Trophoblast cell (in vitro differentiated cells and primary cell): ENCODE measurements at regions not wholly inside any gene's neighbourhood (a gene's known extent, or its start where the extent isn't known, plus 50 kb on each side); places are given as distances from the start of the nearest gene placed in this dataset.

Source experiments
- DNase-seq, 2 donors: peaks; one replicate each; pipeline ENCODE4 v3.0.0-alpha.2; 2016
- H2AFZ ChIP-seq: 2 replicates; pipeline ENCODE4 v1.6.1; 2013; ENCODE audit warnings: low read length, moderate library complexity, mild to moderate bottlenecking; ENCODE audit not compliant: insufficient read depth, poor library complexity
- H2AK5ac ChIP-seq: 2 replicates; pipeline ENCODE4 v1.6.1; 2013; ENCODE audit warnings: mild to moderate bottlenecking, low read length
- H2BK120ac ChIP-seq: 2 replicates; pipeline ENCODE4 v1.6.1; 2013; ENCODE audit warnings: low read length, mild to moderate bottlenecking, moderate library complexity; ENCODE audit not compliant: insufficient read depth, poor library complexity
- H2BK12ac ChIP-seq: 2 replicates; pipeline ENCODE4 v1.6.1; 2013; ENCODE audit warnings: mild to moderate bottlenecking, low read length, moderate library complexity
- H2BK5ac ChIP-seq: 2 replicates; pipeline ENCODE4 v1.6.1; 2013; ENCODE audit warnings: low read length, low read depth, moderate library complexity, mild to moderate bottlenecking; ENCODE audit not compliant: poor library complexity
- H3K14ac ChIP-seq: 2 replicates; pipeline ENCODE4 v1.6.1; 2013; ENCODE audit warnings: mild to moderate bottlenecking, low read length
- H3K18ac ChIP-seq: 2 replicates; pipeline ENCODE4 v1.6.1; 2013; ENCODE audit warnings: mild to moderate bottlenecking, low read length
- H3K23ac ChIP-seq: 2 replicates; pipeline ENCODE4 v1.6.1; 2013; ENCODE audit warnings: low read length
- H3K27ac ChIP-seq: 2 replicates; pipeline ENCODE4 v1.5.1; 2013; ENCODE audit warnings: low read depth, mild to moderate bottlenecking, inconsistent platforms, low read length, moderate library complexity
- H3K27me3 ChIP-seq: 2 replicates; pipeline ENCODE4 v1.6.1; 2013; ENCODE audit warnings: inconsistent platforms, mild to moderate bottlenecking, low read length, moderate library complexity; ENCODE audit not compliant: insufficient read depth
- H3K36me3 ChIP-seq, 2 experiments: 1 replicate in 1 of 2; 2 replicates in 1 of 2; pipeline ENCODE4 v1.6.1; 2013; ENCODE audit warnings: low read length in 2 of 2, mild to moderate bottlenecking in 2 of 2, moderate library complexity in 1 of 2; ENCODE audit not compliant: insufficient read depth in 2 of 2, control insufficient read depth in 1 of 2
- H3K4ac ChIP-seq: 2 replicates; pipeline ENCODE4 v1.6.1; 2013; ENCODE audit warnings: low read depth, mild to moderate bottlenecking, low read length, moderate library complexity
- H3K4me1 ChIP-seq, 2 experiments: 1 replicate in 1 of 2; 2 replicates in 1 of 2; pipeline ENCODE4 v1.6.1; 2013; ENCODE audit warnings: low read length in 2 of 2, mild to moderate bottlenecking in 2 of 2, moderate library complexity in 1 of 2; ENCODE audit not compliant: insufficient read depth in 2 of 2, control insufficient read depth in 1 of 2
- H3K4me2 ChIP-seq: 2 replicates; pipeline ENCODE4 v1.6.1; 2013; ENCODE audit warnings: inconsistent platforms, mild to moderate bottlenecking, low read length, moderate library complexity
- H3K4me3 ChIP-seq: 2 replicates; pipeline ENCODE4 v1.5.1; 2013; ENCODE audit warnings: mild to moderate bottlenecking, low read depth, low read length, inconsistent platforms
- H3K79me1 ChIP-seq: one replicate; pipeline ENCODE4 v1.6.1; 2013; ENCODE audit warnings: low read length
- H3K79me2 ChIP-seq: 2 replicates; pipeline ENCODE4 v1.6.1; 2013; ENCODE audit warnings: low read length, mild to moderate bottlenecking; ENCODE audit not compliant: control insufficient read depth, insufficient read depth, poor library complexity
- H3K9ac ChIP-seq: 2 replicates; pipeline ENCODE4 v1.6.1; 2013; ENCODE audit warnings: mild to moderate bottlenecking, low read length
- H3K9me3 ChIP-seq: 2 replicates; pipeline ENCODE4 v1.6.1; 2013; ENCODE audit warnings: low read depth, mild to moderate bottlenecking, control low read depth, inconsistent platforms, low read length; ENCODE audit not compliant: insufficient read depth
- H4K12ac ChIP-seq: 2 replicates; pipeline ENCODE4 v1.6.1; 2013; ENCODE audit warnings: low read depth, mild to moderate bottlenecking, low read length, moderate library complexity
- H4K8ac ChIP-seq: 2 replicates; pipeline ENCODE4 v1.6.1; 2013; ENCODE audit warnings: low read depth, mild to moderate bottlenecking, low read length, moderate library complexity
- H4K91ac ChIP-seq: one replicate; pipeline ENCODE4 v1.6.1; 2013; ENCODE audit warnings: low read depth, mild to moderate bottlenecking, low read length, moderate library complexity
- WGBS: extraction: QIAGEN DNeasy Blood & Tissue Kit; methylation state at CpG from one replicate; pipeline ENCODE4 v1.1.7; 2013; ENCODE audit warnings: missing lambda C conversion rate; ENCODE audit not compliant: insufficient read length, insufficient coverage; ENCODE audit errors: extremely low coverage; 5-methylcytosine and 5-hydroxymethylcytosine counted together

GRCh38 chr10:43972976-43973647 is 324.4 kb upstream of the ZNF32 start:
- no peak overlapping the region for H2AK5ac ChIP-seq
- H3K9me3 ChIP-seq: no peaks in the 10 kb centered on the region
- H3K79me1 ChIP-seq: no peaks in the 10 kb centered on the region
- no peaks in the 10 kb centered on the region for H3K79me2 ChIP-seq
- no peak for DNase-seq
- WGBS: no CpG with 5 or more reads among the region's 10 CpGs
- H3K4ac ChIP-seq: no peak overlapping the region
- H2AFZ ChIP-seq: no peak overlapping the region
- H3K27me3 ChIP-seq: no peaks in the 10 kb centered on the region
- no peak overlapping the region for H3K4me2 ChIP-seq
- no peak overlapping the region for H4K8ac ChIP-seq
- no peak overlapping the region for H3K23ac ChIP-seq
- no peak overlapping the region for H2BK120ac ChIP-seq
- H3K4me3 ChIP-seq: no peak overlapping the region
- H3K14ac ChIP-seq: no peak overlapping the region
- H2BK12ac ChIP-seq: no peak overlapping the region
- H3K36me3 ChIP-seq: no peaks in the 10 kb centered on the region
- no peak overlapping the region for H4K12ac ChIP-seq
- H4K91ac ChIP-seq: no peak overlapping the region
- no peak overlapping the region for H2BK5ac ChIP-seq
- no peaks in the 10 kb centered on the region for H3K4me1 ChIP-seq
- no peak overlapping the region for H3K18ac ChIP-seq
- no peak overlapping the region for H3K27ac ChIP-seq
- no peak overlapping the region for H3K9ac ChIP-seq

DNA sequence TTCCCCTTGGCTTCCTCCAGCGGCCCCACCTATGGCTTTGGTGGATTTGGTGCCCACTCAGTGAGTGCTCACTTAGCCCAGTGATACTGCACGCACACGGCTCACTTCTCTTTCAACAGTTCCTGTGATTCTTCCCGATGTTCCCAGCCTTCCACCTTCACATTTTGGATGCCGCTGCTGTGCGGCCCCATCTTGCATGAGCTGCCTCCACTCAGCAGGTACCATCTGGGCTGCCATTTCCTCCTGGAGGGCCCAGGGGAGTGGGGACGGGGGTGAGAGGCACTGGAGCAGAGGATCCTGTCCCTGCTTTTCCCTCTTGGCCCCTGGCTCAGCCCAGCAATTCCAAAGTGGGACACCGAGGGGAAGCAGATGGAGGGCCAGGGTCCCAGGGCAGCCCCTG is 323.3 kb upstream of the ZNF32 start:
- Histone ChIP-seq H3K4ac (no peak overlapping the region), H2AK5ac (no peak overlapping the region), H3K14ac (no peak overlapping the region), H3K79me2 (no peaks in the 10 kb centered on the region), H3K9me3 (no peaks in the 10 kb centered on the region), H2BK120ac (no peak overlapping the region), H3K27me3 (no peaks in the 10 kb centered on the region), H3K4me1 (no peaks in the 10 kb centered on the region), H4K12ac (no peak overlapping the region), H3K79me1 (no peaks in the 10 kb centered on the region), H3K4me3 (no peak overlapping the region), H3K4me2 (no peak overlapping the region), H2BK5ac (no peak overlapping the region), H3K36me3 (no peaks in the 10 kb centered on the region), H3K9ac (no peak overlapping the region), H4K8ac (no peak overlapping the region), H3K27ac (no peak overlapping the region), H2AFZ (no peak overlapping the region), H2BK12ac (no peak overlapping the region), H4K91ac (no peak overlapping the region), H3K23ac (no peak overlapping the region), H3K18ac (no peak overlapping the region)
- DNase-seq: no peak
- WGBS: no CpG with 5 or more reads among the region's 8 CpGs

GRCh38 chr10:43971306-43971705 is 322.6 kb upstream of the ZNF32 start:
- H3K4ac ChIP-seq: no peak overlapping the region
- H3K79me2 ChIP-seq: no peaks in the 10 kb centered on the region
- no peak overlapping the region for H4K91ac ChIP-seq
- H3K14ac ChIP-seq: no peak overlapping the region
- no peaks in the 10 kb centered on the region for H3K27me3 ChIP-seq
- H3K4me2 ChIP-seq: no peak overlapping the region
- H3K4me3 ChIP-seq: no peak overlapping the region
- H4K12ac ChIP-seq: no peak overlapping the region
- no peak for DNase-seq
- no peak overlapping the region for H2AK5ac ChIP-seq
- no peaks in the 10 kb centered on the region for H3K9me3 ChIP-seq
- H3K23ac ChIP-seq: no peak overlapping the region
- H3K27ac ChIP-seq: no peak overlapping the region
- H3K9ac ChIP-seq: no peak overlapping the region
- no peak overlapping the region for H2BK120ac ChIP-seq
- no CpG with 5 or more reads among the region's 5 CpGs for WGBS
- no peaks in the 10 kb centered on the region for H3K36me3 ChIP-seq
- H2BK5ac ChIP-seq: no peak overlapping the region
- no peak overlapping the region for H4K8ac ChIP-seq
- no peak overlapping the region for H3K18ac ChIP-seq
- no peaks in the 10 kb centered on the region for H3K4me1 ChIP-seq
- H2BK12ac ChIP-seq: no peak overlapping the region
- H3K79me1 ChIP-seq: no peaks in the 10 kb centered on the region
- no peak overlapping the region for H2AFZ ChIP-seq

DNA sequence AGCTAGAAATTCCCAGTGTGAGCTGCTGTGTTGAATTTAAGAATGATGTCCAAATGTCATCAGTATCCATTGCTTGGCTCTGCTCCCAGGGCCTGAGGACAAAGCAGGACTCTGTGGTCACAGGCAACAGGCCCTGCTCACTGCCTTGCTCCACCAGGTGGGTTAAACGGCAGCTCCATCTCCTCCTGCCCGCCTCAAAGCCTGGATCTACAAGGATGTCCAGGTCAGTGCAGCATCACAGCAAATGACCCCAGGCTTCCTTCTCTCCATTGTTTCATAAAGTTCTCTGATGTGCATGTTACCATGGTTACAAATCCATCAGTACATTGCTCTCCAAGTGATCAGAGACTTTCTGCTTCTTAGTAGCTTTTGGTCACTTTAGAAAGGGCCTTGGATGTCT is 322.0 kb upstream of the ZNF32 start:
- DNase-seq: no peak
- Histone ChIP-seq H3K79me2 (no peaks in the 10 kb centered on the region), H3K9me3 (no peaks in the 10 kb centered on the region), H3K4me1 (no peaks in the 10 kb centered on the region), H3K14ac (no peak overlapping the region), H3K9ac (no peak overlapping the region), H3K4ac (no peak overlapping the region), H3K27me3 (no peaks in the 10 kb centered on the region), H3K79me1 (no peaks in the 10 kb centered on the region), H3K36me3 (no peaks in the 10 kb centered on the region), H3K4me2 (no peak overlapping the region), H2BK5ac (no peak overlapping the region), H2AFZ (no peak overlapping the region), H3K23ac (no peak overlapping the region), H4K12ac (no peak overlapping the region), H3K18ac (no peak overlapping the region), H2BK12ac (no peak overlapping the region), H3K27ac (no peak overlapping the region), H4K8ac (no peak overlapping the region), H4K91ac (no peak overlapping the region), H2BK120ac (no peak overlapping the region), H3K4me3 (no peak overlapping the region), H2AK5ac (no peak overlapping the region)
- no CpG with 5 or more reads among the region's 2 CpGs for WGBS
